Osteoblast (primary cell): ENCODE measurements at regions not wholly inside any gene's neighbourhood (a gene's known extent, or its start where the extent isn't known, plus 50 kb on each side); places are given as distances from the start of the nearest gene placed in this dataset.
A peak's percentile ranks its signal among the peaks of the same experiment; 100 is the strongest.

Experiments
- DNase-seq: peaks from one replicate; pipeline ENCODE4 v3.0.0; 2011; ENCODE audit warnings: low spot score, mixed read lengths; ENCODE audit not compliant: insufficient read length; ENCODE audit errors: missing footprints
- H2AFZ ChIP-seq: 2 replicates; pipeline ENCODE4 v1.6.0; 2011; ENCODE audit warnings: mild to moderate bottlenecking, low read length
- H3K27ac ChIP-seq: 2 replicates; pipeline ENCODE4 v1.5.1; 2011; ENCODE audit warnings: mild to moderate bottlenecking, low read depth, low read length, moderate library complexity
- H3K27me3 ChIP-seq: 2 replicates; pipeline ENCODE4 v1.6.0; 2012; ENCODE audit warnings: mild to moderate bottlenecking, control low read depth, inconsistent platforms, low read length, moderate library complexity; ENCODE audit not compliant: insufficient read depth
- H3K36me3 ChIP-seq: 2 replicates; pipeline ENCODE4 v1.5.1; 2011; ENCODE audit warnings: mild to moderate bottlenecking, low read length, control low read depth, moderate library complexity; ENCODE audit not compliant: insufficient read depth
- H3K4me1 ChIP-seq: 2 replicates; pipeline ENCODE4 v1.5.1; 2011; ENCODE audit warnings: mild to moderate bottlenecking, low read length, control low read depth, moderate library complexity; ENCODE audit not compliant: insufficient read depth
- H3K4me2 ChIP-seq: 2 replicates; pipeline ENCODE4 v1.6.0; 2011; ENCODE audit warnings: mild to moderate bottlenecking, low read length; ENCODE audit not compliant: insufficient read depth
- H3K4me3 ChIP-seq: fragments of 200-600 bp; sonication (generic); 3 replicates; pipeline ENCODE4 v1.5.1; 2012; ENCODE audit warnings: mild to moderate bottlenecking, low read length, inconsistent platforms; ENCODE audit not compliant: insufficient read depth
- H3K79me2 ChIP-seq: 2 replicates; pipeline ENCODE4 v1.6.0; 2012; ENCODE audit warnings: mild to moderate bottlenecking, low read length, control low read depth, inconsistent platforms; ENCODE audit not compliant: insufficient read depth
- H3K9me3 ChIP-seq: 2 replicates; pipeline ENCODE4 v1.5.1; 2011; ENCODE audit warnings: low read depth, low read length, control low read depth
- H4K20me1 ChIP-seq: 2 replicates; pipeline ENCODE4 v1.6.0; 2012; ENCODE audit warnings: mild to moderate bottlenecking, low read length, control low read depth; ENCODE audit not compliant: insufficient read depth
- CTCF ChIP-seq: IDR thresholded peaks from 2 replicates; pipeline ENCODE4 v1.5.1; 2011; ENCODE audit warnings: mild to moderate bottlenecking, low read depth, low read length, moderate library complexity; ENCODE audit errors: extremely low read depth

- Histone ChIP-seq H3K9me3 (no peaks in the 10 kb centered on the region), H3K36me3 (no peaks in the 10 kb centered on the region), H3K27ac (peak overlapping the region; percentile 77), H3K4me1 (peaks cover 90% of the 10 kb centered on the region), H3K79me2 (no peaks in the 10 kb centered on the region), H3K4me2 (no peak overlapping the region), H3K27me3 (no peaks in the 10 kb centered on the region), H2AFZ (no peak overlapping the region), H3K4me3 (no peak overlapping the region), H4K20me1 (no peaks in the 10 kb centered on the region)
- TF ChIP-seq CTCF, result no peak
- DNase-seq, result no peak
Observed at GRCh38 chr9:21683484-21684175, 118.8 kb upstream of the MTAP start.

GRCh38 chr9:21684231-21684630 is 118.2 kb upstream of the MTAP start:
- Histone ChIP-seq H3K4me2 (no peak overlapping the region), H3K9me3 (no peaks in the 10 kb centered on the region), H3K27me3 (no peaks in the 10 kb centered on the region), H3K27ac (peak overlapping the region; percentile 77), H3K4me3 (no peak overlapping the region), H4K20me1 (no peaks in the 10 kb centered on the region), H3K4me1 (peaks cover 89% of the 10 kb centered on the region), H3K36me3 (no peaks in the 10 kb centered on the region), H2AFZ (no peak overlapping the region), H3K79me2 (no peaks in the 10 kb centered on the region)
- DNase-seq, result no peak
- no peak for TF ChIP-seq CTCF

- H3K4me3 ChIP-seq, result no peak overlapping the region
- H2AFZ ChIP-seq, result no peak overlapping the region
- no peak for DNase-seq
- no peaks in the 10 kb centered on the region for H3K9me3 ChIP-seq
- peak overlapping the region; percentile 21 for H3K4me2 ChIP-seq
- no peaks in the 10 kb centered on the region for H3K36me3 ChIP-seq
- no peaks in the 10 kb centered on the region for H4K20me1 ChIP-seq
- no peaks in the 10 kb centered on the region for H3K27me3 ChIP-seq
- H3K79me2 ChIP-seq, result no peaks in the 10 kb centered on the region
- H3K27ac ChIP-seq, result peak overlapping the region; percentile 77
- peaks cover 91% of the 10 kb centered on the region for H3K4me1 ChIP-seq
- TF ChIP-seq CTCF, result no peak
Observed at GRCh38 chr9:21684831-21685362, 117.5 kb upstream of the MTAP start.

GRCh38 chr9:21685502-21685901 is 116.9 kb upstream of the MTAP start:
- Histone ChIP-seq H4K20me1 (no peaks in the 10 kb centered on the region), H3K9me3 (no peaks in the 10 kb centered on the region), H3K27me3 (no peaks in the 10 kb centered on the region), H3K36me3 (no peaks in the 10 kb centered on the region), H3K4me3 (no peak overlapping the region), H2AFZ (peak overlapping the region; percentile 5), H3K4me1 (peaks cover 95% of the 10 kb centered on the region), H3K79me2 (no peaks in the 10 kb centered on the region), H3K4me2 (peak overlapping the region; percentile 21), H3K27ac (peak overlapping the region; percentile 77)
- no peak for DNase-seq
- TF ChIP-seq CTCF, result no peak
